ENCODE measurements at regions not wholly inside any gene's neighbourhood (a gene's known extent, or its start where the extent isn't known, plus 50 kb on each side); places are given as distances from the start of the nearest gene placed in this dataset.
A peak's percentile ranks its signal among the peaks of the same experiment; 100 is the strongest.

- no peak for DNase-seq
These were observed 526.6 kb downstream of the KLF12 start for GRCh38 chr13:73607489-73608156.

GRCh38 chr13:73603646-73604045, 530.6 kb downstream of the KLF12 start:
- DNase-seq, result no peak

GRCh38 chr13:73602295-73602694, 531.9 kb downstream of the KLF12 start:
- no peak for DNase-seq

GRCh38 chr13:73601708-73602107, 532.5 kb downstream of the KLF12 start:
- no peak for DNase-seq

- DNase-seq, result no peak
These were observed 534.7 kb downstream of the KLF12 start for GRCh38 chr13:73599232-73600128.

GRCh38 chr13:73598020-73598712, 536.0 kb downstream of the KLF12 start:
- DNase-seq, result no peak

GRCh38 chr13:73596382-73596781, 537.6 kb downstream of the KLF5 start:
- DNase-seq, result peak in 1 of 5 donors; percentile 4

GRCh38 chr13:73593199-73593765, 534.5 kb downstream of the KLF5 start:
- no peak for DNase-seq

GRCh38 chr13:73591861-73592260, 533.1 kb downstream of the KLF5 start:
- DNase-seq, result no peak

- no peak for DNase-seq
These were observed 532.0 kb downstream of the KLF5 start for GRCh38 chr13:73590795-73591194.

GRCh38 chr13:73585236-73585635, 526.4 kb downstream of the KLF5 start:
- DNase-seq, result no peak

GRCh38 chr13:73583331-73583730, 524.5 kb downstream of the KLF5 start:
- DNase-seq, result no peak

GRCh38 chr13:73580513-73581267, 521.9 kb downstream of the KLF5 start:
- DNase-seq, result no peak

GRCh38 chr13:73579574-73580274, 520.9 kb downstream of the KLF5 start:
- no peak for DNase-seq

GRCh38 chr13:73578251-73578875, 519.6 kb downstream of the KLF5 start:
- no peak for DNase-seq

- no peak for DNase-seq
These were observed 517.5 kb downstream of the KLF5 start for GRCh38 chr13:73576291-73576690.

GRCh38 chr13:73572824-73573223, 514.0 kb downstream of the KLF5 start:
- no peak for DNase-seq

- no peak for DNase-seq
These were observed 512.6 kb downstream of the KLF5 start for GRCh38 chr13:73571376-73571775.

- DNase-seq, result peak in 1 of 5 donors; percentile 1
These were observed 498.1 kb downstream of the KLF5 start for GRCh38 chr13:73556902-73557301.

- DNase-seq, result no peak
These were observed 497.3 kb downstream of the KLF5 start for GRCh38 chr13:73556128-73556527.

GRCh38 chr13:73551736-73552135, 492.9 kb downstream of the KLF5 start:
- no peak for DNase-seq
